K562 (cell line): ENCODE measurements at regions not wholly inside any gene's neighbourhood (a gene's known extent, or its start where the extent isn't known, plus 50 kb on each side); places are given as distances from the start of the nearest gene placed in this dataset.

Source experiments
- BACH1 ChIP-seq: fragments of 200-800 bp; sonication (Bioruptor generic); IDR thresholded peaks from 2 replicates; pipeline ENCODE4 v1.6.1; 2016; ENCODE audit warnings: missing genetic modification characterization, missing compliant biosample characterization
- DDX20 ChIP-seq: fragments of 450-650 bp; IDR thresholded peaks from 2 replicates; pipeline ENCODE4 v1.6.1; 2016; ENCODE audit warnings: missing genetic modification characterization, low read depth, mild to moderate bottlenecking, missing compliant biosample characterization, moderate library complexity
- ELF4 ChIP-seq: fragments of 450-650 bp; formaldehyde crosslinking; IDR thresholded peaks from 2 replicates; pipeline ENCODE4 v1.4.0; 2022; ENCODE audit warnings: missing genetic modification characterization
- KAT8 ChIP-seq: fragments of 450-650 bp; IDR thresholded peaks from 2 replicates; pipeline ENCODE4 v1.6.1; 2016; ENCODE audit warnings: low read depth, mild to moderate bottlenecking
- KLF16 ChIP-seq: IDR thresholded peaks from 2 replicates; pipeline ENCODE4 v1.6.1; 2016; ENCODE audit warnings: antibody characterized with exemption
- NKRF ChIP-seq: fragments of 450-650 bp; IDR thresholded peaks from 2 replicates; pipeline ENCODE4 v1.6.1; 2016; ENCODE audit warnings: borderline replicate concordance
- RCOR1 ChIP-seq, 2 experiments: IDR thresholded peaks; 2 replicates each; pipeline ENCODE4 v1.6.1; 2012; ENCODE audit warnings: low read depth in 2 of 2, low read length in 2 of 2, borderline replicate concordance in 1 of 2, improper control_type of control experiment in 1 of 2
- SMC3 ChIP-seq: conservative IDR thresholded peaks from 2 replicates; pipeline ENCODE4 v1.6.1; 2011; ENCODE audit warnings: low read depth, low read length, improper control_type of control experiment; ENCODE audit not compliant: insufficient read depth

GRCh38 chr9:119961774-119962424, 592.7 kb upstream of the BRINP1 start (continued):
- TF ChIP-seq BACH1 (tag) = no peak
- no peak for TF ChIP-seq NKRF
- no peak for TF ChIP-seq ELF4
- no peak for TF ChIP-seq DDX20 (tag)
- peak; percentile 22; the same call in 1 of the 2 replicates for TF ChIP-seq SMC3
- TF ChIP-seq RCOR1 (IDR thresholded peaks at IDR 0.05; ENCODE audit: borderline replicate concordance in 1 of 2, low read depth in 2 of 2, low read length in 2 of 2) = 0 out of 4 replicates have a peak, but pooled peaks of 1 of the 2 experiments have one; percentile 22
- TF ChIP-seq KLF16 = peak; percentile 31; the same call in 1 of the 2 replicates
- no peak for TF ChIP-seq KAT8
- TF ChIP-seq, all 486 proteins: peak for 6
